ENCODE measurements at regions not wholly inside any gene's neighbourhood (a gene's known extent, or its start where the extent isn't known, plus 50 kb on each side); places are given as distances from the start of the nearest gene placed in this dataset.

DNA sequence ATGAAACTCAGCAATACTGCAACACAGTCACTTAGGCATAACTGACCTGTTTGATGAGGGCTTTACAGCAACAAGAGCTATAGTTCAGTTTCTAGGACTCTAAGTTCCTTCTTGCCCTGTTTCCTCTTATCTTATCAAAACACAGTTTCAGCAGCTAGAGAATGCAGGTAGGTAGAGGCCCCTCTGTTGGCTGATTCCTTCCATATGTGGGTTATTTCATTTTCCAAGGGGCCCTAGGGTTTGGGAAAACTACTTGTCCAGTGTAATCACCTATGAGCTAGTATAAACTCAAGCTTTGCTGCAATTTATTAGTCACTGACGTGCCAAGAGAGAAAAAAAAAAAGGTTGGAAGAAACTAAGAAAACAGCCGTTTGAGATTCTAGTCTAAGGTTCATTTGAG is 607.7 kb upstream of the USP24 start:
- Histone ChIP-seq H3K56ac (ENCODE audit: insufficient read length, low read depth, low read length) (no peak overlapping the region), H3K27me3 (ENCODE audit: insufficient read depth, low read length) (no peaks in the 10 kb centered on the region), H3K4ac (ENCODE audit: low read depth, low read length) (no peak overlapping the region), H2BK15ac (ENCODE audit: low read depth, low read length) (no peak overlapping the region), H3K4me2 (ENCODE audit: insufficient read depth, insufficient read length, low read length) (no peak overlapping the region), H3K9ac (ENCODE audit: extremely low read depth, insufficient read length, low read length) (no peak overlapping the region), H3T11ph (ENCODE audit: low read length) (no peak overlapping the region), H3K14ac (ENCODE audit: insufficient read depth, low read length) (no peak overlapping the region), H2AK5ac (ENCODE audit: insufficient read length, low read length) (no peak overlapping the region), H3K4me1 (ENCODE audit: insufficient read depth, low read length) (no peaks in the 10 kb centered on the region), H3K18ac (ENCODE audit: insufficient read length, low read depth, low read length) (no peak overlapping the region), H3K23me2 (ENCODE audit: insufficient read length, low read depth, low read length, poor library complexity, severe bottlenecking) (no peaks in the 10 kb centered on the region), H4K8ac (replicated peaks; ENCODE audit: insufficient read length, low read depth, low read length) (no peak overlapping the region), H4K91ac (ENCODE audit: insufficient read length, low read depth, low read length) (no peak overlapping the region), H2BK5ac (ENCODE audit: insufficient read length, low read length) (no peak overlapping the region), H2BK12ac (ENCODE audit: insufficient read length, low read depth, low read length) (no peak overlapping the region), H3K27ac (ENCODE audit: insufficient read length, low read depth, low read length) (no peak overlapping the region), H4K5ac (ENCODE audit: insufficient read length, low read depth, low read length) (no peak overlapping the region), H2AFZ (ENCODE audit: low read length) (no peak overlapping the region), H2BK120ac (ENCODE audit: low read depth, low read length, poor library complexity, severe bottlenecking) (no peak overlapping the region), H2BK20ac (ENCODE audit: low read depth, low read length, poor library complexity, severe bottlenecking) (no peak overlapping the region), H3K9me3 (ENCODE audit: control insufficient read depth, low read depth, low read length) (no peaks in the 10 kb centered on the region), H3K79me2 (ENCODE audit: insufficient read depth, low read length) (no peaks in the 10 kb centered on the region), H3K79me1 (ENCODE audit: insufficient read depth, low read depth, low read length, poor library complexity, severe bottlenecking) (no peaks in the 10 kb centered on the region), H3K23ac (ENCODE audit: insufficient read length, low read depth, low read length) (no peak overlapping the region), H4K20me1 (ENCODE audit: control insufficient read depth, insufficient read depth, insufficient read length) (no peaks in the 10 kb centered on the region)
- no peaks in the 10 kb centered on the region for H3K9me3 Mint-ChIP-seq
- no CpG with 5 or more reads among the region's 2 CpGs for WGBS (ENCODE audit: extremely low coverage, insufficient read length, low lambda C conversion rate)
- no peak overlapping the region for H3K4me3 Mint-ChIP-seq
- H3K27ac Mint-ChIP-seq: no peak overlapping the region
- peaks cover 2% of the 10 kb centered on the region; the same call in 1 of the 2 replicates for H3K27me3 Mint-ChIP-seq (ENCODE audit: low read depth)
- H3K36me3 Mint-ChIP-seq (ENCODE audit: insufficient read depth in 1 of 3, low read depth in 3 of 3): no peaks in the 10 kb centered on the region
- no peaks in the 10 kb centered on the region for H3K4me1 Mint-ChIP-seq
- DNase-seq: no peak
- TF ChIP-seq, protein P1, sequence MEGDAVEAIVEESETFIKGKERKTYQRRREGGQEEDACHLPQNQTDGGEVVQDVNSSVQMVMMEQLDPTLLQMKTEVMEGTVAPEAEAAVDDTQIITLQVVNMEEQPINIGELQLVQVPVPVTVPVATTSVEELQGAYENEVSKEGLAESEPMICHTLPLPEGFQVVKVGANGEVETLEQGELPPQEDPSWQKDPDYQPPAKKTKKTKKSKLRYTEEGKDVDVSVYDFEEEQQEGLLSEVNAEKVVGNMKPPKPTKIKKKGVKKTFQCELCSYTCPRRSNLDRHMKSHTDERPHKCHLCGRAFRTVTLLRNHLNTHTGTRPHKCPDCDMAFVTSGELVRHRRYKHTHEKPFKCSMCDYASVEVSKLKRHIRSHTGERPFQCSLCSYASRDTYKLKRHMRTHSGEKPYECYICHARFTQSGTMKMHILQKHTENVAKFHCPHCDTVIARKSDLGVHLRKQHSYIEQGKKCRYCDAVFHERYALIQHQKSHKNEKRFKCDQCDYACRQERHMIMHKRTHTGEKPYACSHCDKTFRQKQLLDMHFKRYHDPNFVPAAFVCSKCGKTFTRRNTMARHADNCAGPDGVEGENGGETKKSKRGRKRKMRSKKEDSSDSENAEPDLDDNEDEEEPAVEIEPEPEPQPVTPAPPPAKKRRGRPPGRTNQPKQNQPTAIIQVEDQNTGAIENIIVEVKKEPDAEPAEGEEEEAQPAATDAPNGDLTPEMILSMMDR (conservative IDR thresholded peaks at IDR 0.05): no peak

All from H9 (cell line).